ENCODE measurements at regions not wholly inside any gene's neighbourhood (a gene's known extent, or its start where the extent isn't known, plus 50 kb on each side); places are given as distances from the start of the nearest gene placed in this dataset.

DNA sequence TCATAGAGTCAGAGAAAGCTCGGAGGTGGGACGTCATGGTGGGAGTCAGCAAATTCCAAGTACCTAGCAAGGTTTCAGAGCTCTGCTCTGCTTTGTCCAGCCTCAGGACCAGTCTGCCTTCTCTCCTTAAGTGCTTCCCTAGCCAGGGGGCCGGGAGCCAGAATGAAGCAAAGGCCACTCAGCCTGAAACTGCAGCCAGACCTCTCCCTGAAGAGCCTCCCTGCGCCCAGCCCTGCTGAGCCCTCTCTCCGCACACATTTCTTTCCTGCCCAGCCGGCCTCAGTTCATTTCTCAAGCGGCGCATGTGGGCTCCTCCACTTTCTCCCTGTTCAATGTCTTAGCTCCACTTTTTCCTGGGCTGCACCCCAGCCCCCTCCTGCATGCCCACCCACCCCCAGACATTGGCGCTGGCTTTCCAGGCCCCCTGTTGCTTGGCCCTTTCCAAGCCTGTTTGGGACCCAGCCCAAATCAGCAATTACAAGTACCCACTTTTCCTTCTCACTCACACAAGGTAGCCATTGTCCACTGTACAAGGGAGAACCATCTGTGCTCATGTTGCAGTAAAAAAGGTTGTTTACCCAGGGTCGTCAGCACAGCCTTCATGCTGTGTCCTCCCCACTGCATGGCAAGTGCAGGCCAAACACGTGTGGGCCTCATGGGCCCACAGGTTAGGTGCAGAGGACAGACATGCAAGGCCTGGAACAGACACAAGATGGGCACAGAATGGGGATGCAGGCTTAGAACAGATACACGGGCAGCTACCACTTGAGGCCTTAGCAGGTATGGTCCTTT is 147.1 kb downstream of the MRPL14 start:
- no peak for DNase-seq

GRCh38 chr6:43979525-43979924 is 147.7 kb downstream of the MRPL14 start:
- no peak for DNase-seq

DNA sequence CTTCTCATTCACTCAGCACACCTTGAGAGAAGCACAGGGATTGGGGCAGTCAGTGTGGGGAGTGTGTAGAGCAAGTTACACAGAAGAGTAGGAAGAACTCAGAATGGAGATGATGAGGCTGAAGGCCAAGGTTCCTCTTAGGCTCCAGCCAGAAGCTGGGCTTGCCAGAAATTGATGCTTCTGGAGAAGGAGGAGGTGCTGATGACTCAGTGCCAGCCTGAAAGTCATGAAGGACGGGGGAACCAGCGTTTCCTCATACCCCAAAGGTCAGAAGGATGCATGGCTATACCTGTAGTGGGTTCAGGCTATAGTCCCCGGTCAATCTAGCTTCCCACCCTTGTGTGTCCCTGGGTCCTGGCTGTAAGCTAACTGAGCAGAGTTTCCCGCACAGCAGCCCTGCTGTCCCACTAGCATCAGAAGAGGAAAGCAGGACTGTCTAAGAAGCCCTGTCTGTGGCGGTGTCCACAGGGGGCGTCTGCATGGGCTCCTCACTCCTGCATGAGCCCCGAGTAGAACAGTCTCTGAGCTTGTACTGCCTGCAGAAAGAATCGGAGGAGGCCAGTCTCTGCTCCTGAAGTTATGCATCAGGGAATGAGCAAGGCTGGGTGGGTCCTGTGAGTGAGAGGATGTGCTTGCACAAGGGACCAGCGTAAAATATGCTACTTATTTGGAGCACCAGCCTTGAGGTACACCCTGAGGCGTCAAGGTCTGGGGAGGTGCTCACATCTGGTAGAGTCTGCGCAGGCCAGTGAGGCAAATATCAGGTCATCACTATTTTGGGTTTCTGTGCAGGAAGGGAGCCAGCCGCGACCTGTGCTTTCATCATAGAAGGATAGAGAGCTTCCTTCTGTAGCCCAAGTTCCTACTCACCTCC is 148.5 kb downstream of the MRPL14 start:
- DNase-seq: no peak

DNA sequence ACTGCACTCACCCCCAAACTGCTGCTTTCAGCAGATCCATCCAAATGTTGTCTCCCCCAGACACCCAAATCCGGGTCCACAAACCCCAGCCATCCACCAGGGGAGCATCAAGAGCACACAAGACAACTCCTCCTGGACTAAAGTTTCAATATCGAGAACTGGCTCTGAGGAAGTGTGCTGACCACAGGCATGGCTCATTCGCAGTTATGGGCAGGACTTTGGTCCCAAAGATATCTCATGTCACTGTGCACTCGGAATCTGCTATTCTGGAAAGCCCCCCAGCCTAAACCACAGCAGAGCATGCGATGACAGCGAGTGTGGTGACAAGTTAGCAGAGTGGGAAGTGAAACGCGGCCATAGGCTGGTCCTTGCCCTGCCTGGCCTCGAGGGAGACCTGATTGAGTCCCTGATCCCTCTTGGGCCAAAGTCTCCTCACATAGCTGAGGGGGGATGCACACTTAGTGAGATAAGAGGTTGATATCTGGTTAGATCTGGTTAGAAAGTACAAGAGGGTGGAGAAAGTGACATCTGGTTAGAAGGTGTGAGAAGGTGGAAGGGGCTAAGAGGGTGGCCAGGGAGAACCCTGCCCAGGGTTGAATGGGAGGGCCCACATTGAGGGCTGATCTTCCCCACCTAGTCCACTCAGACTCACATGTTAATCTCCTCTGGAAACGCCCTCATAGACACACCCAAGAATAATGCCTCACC is 149.7 kb downstream of the MRPL14 start:
- DNase-seq: no peak

DNA sequence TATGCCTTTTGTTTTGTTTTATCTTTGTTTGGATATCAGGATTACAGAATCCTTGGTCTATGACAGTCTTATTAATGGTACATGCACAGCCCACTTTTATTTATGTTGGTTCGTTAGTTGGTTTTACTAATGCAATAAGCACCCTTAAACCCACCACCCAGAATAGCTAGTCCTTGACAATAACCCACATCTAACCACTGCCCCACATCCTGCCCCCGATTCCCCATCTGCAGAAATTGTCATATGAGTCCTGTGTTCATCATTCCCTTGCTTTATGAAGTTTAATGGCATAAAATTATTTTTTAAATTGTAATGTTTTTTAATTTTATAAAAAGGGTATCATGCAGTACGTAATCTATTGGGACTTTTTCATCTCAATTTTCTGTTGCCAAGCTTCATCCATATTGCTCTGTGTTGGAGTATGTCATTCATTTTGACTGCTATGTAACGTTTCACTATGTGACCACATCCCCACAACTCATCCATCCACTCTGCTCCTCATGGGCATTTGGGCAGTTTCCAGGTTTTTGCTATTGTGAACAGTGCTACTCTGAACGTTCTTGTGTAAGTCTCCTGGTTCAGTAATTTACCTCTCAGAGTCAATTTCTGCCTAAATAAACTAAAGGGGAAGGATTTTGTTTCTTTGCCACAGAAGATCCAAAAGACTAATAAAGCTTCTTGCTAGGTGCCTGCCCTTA is 150.4 kb downstream of the MRPL14 start:
- no peak for DNase-seq

DNA sequence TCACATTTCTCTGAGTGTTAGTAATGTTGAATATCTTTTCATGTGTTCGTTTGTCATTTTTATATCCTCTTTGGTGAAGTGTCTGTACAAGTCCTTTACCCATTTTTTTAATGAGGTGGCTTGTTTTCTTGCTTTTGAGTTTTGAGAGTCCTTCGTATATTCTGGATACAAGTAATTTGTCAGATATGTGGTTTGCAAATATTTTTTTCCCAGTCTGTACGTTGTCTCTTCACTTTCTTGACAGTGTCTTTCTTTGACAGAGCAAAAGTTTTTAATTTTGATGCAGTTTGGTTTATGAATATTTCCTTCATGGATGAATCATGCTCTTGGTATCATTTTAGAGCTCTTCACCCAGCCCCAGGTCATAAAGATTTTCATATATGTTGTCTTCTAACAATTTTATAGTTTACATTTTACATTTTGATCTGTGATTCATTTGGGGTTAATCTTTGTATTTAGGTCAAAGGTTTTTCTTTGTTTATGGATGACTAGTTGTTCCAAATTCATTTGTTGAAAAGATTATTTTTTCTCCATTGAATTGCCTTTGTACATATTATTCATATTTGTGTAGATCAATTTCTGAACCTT is 152.5 kb downstream of the MRPL14 start:
- DNase-seq: no peak

DNA sequence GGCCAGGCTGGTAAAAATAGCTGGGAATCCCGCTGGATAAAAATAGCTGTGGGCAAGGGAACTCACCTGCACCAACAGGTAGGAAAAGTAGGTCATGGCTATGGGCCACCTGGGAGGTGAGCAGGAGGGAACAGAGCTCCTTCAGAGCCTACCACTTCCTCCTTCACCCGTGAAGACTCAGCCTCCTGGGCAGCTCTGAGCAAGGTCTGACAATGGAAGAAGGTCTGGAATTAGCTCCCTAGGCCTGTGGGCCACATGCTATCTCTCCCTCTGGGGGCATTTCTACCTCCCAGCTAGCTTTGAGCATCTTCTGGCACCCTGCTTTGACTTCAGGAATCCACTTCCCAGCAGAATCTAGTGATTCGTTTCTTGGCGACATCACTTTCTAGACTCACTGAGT is 153.9 kb downstream of the MRPL14 start:
- no peak for DNase-seq

DNA sequence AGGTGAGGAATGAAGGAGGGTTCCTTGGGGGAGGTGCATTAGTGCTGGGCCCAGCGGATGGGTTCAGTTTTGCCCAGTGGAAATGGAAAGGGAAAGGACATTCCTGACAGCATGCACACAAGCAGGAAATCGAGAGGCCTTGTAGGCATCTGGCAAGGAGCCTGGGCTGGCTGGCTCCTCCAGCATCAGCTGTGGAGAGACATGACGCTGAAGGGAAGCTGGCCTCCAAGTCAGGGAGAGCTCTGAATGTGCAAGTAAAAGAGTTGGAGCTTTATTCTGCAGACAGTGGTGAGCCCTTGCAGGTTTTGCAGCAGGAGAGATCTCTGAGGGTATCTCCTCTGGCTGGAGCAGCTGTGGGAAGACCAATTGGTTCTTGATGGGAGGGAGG is 154.3 kb downstream of the MRPL14 start:
- DNase-seq: no peak

DNA sequence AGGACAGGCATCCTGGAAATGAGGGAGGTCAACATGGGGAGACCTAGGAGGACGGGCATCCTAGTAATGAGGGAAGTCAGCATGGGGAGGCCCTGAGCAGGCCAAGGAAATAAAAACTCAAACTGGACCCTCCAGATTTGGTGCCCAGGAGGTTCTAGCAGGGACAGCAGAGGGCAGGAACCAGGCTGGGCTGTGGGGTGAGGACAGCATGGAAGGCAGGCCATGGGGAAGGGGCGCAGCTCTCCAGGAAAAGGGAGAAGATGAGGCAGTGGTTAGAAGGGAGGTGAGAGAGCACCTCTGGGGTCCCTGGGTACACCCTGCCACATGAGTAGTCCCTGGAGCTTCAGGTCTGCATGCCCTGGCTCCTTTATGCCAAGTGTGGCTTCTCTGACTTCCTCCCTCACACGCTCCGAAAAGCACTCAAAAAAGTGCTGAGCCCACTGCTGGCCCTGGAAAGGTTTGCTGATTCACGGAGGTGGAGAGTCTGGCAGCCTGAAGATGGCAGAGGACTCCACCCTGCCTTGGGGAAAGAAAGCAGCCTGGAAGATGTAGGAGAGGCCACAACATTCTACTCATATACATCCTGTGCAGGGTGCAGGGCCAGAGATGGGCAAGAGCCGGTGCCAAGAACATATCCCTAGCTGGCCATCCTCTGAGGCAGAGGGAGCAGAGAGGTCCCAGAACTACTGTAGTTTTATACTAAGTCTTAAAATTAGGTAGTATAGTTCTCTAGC is 154.9 kb downstream of the MRPL14 start:
- no peak for DNase-seq

DNA sequence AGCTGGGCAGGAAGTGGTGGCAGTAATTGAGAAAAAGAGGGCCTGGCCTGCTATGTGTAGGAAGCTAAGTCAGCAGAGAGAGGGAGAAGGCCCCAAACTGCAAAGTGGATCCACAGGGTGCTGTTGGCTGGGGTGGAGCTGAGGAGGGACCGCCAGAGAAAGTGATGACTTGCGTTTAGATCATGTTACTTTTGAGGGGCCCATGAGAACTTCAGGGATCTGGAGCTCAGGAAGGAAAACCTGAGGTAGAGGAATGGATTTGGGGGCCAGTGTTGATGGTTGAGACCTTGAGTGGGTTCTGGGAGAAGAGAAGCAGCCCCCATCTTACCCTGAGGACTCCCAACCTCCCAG is 155.5 kb downstream of the MRPL14 start:
- no peak for DNase-seq

GRCh38 chr6:43970913-43971775 is 156.1 kb downstream of the MRPL14 start:
- DNase-seq: no peak

- no peak for DNase-seq
Measured at GRCh38 chr6:43970068-43970912, 157.0 kb downstream of the MRPL14 start.

GRCh38 chr6:43969158-43969981 is 157.9 kb downstream of the MRPL14 start:
- no peak for DNase-seq

- no peak for DNase-seq
Measured at GRCh38 chr6:43968110-43968965, 158.9 kb downstream of the MRPL14 start.

DNA sequence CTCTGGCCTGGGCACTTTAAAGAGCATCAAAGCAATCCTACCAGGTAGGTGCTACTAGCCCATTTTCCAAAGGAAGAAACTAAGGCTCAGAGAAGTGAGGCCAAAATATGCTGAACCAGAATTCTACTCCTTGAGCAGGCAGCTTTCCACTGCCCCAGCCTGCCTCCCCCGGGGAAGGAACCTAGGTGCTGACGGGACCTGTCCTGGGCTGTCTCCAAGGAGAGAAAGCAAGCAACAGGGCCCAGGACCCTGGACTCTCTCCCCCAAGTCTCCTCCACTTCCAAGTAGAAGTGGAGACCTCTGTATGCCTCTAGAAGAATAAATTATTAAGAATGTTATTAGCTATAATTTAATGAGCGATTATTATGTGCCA is 159.5 kb downstream of the MRPL14 start:
- DNase-seq: no peak

DNA sequence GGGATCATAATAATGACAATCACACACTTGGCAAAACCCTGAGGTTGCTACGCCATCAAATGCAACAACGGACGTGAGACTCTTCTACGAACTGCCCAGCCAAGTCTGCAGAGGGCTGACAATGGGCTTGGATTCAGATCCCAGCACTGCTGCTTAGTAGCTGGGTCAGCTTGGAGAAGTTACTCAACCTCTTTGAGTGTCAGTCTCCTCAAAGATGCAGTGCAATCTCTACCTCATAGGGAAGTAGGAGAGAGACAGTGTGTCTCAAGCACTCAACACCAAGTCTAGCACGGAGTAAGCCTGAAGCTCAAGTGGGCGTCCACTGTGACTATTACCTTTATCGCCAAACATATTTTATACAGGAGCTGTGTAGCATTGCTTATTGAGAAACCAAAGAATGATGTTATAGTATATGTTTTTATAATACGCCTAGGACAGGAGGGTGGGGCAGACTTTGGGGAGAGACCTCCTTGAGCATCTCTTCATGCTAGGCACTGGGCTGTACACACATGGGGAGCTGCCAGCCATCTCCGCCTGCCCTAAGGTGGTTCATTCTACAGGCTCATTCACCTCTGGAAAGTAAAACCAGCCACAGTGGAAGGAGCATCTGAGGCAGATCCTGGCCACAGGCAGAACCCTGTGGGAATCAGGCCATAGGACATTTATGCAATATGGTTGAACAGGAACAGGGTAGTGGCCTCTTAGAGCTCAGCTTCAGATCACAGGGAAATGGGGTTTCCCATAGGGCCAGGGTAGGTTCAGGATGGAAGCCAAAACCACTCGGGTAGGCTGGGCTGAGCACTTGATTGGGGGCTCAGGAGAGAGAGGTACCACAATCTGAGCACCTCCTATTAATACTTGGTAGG is 160.2 kb downstream of the MRPL14 start:
- no peak for DNase-seq

DNA sequence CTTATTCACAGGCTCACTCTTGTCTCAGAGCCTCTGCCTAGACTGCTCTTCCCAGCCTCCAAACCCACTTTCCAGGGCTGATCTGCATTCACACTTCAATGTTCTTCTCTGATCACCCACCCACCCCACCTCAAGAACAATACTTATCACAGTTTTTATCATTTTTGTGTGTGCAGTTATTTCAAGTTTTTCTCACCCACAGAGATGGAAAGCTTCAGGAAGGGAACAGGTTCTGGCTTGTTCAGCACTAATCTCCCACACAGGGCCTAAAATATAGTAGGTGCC is 160.9 kb downstream of the MRPL14 start:
- DNase-seq: no peak

All from NCI-H774 (cell line).